ENCODE measurements at regions not wholly inside any gene's neighbourhood (a gene's known extent, or its start where the extent isn't known, plus 50 kb on each side); places are given as distances from the start of the nearest gene placed in this dataset.

DNA sequence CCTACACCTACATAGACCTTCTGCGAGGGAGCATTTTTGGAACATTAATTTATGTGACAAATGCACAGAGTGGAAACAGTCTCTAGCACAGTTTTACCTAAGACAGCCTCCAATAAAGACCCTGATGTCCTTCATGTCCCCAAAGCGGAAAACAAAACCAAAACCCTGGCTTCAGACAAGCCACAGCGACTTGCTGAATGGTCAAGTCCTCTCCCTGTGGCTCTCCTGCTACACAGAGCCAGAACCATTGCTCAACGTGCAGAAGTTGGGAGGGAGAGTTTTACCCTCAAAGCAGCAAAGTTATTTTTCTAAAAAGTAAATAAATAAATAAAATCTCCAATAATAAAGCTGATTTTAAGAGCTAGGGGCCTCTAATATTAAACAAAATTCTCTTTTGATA is 135.0 kb upstream of the TMEM132C start:
- TF ChIP-seq, protein P1, sequence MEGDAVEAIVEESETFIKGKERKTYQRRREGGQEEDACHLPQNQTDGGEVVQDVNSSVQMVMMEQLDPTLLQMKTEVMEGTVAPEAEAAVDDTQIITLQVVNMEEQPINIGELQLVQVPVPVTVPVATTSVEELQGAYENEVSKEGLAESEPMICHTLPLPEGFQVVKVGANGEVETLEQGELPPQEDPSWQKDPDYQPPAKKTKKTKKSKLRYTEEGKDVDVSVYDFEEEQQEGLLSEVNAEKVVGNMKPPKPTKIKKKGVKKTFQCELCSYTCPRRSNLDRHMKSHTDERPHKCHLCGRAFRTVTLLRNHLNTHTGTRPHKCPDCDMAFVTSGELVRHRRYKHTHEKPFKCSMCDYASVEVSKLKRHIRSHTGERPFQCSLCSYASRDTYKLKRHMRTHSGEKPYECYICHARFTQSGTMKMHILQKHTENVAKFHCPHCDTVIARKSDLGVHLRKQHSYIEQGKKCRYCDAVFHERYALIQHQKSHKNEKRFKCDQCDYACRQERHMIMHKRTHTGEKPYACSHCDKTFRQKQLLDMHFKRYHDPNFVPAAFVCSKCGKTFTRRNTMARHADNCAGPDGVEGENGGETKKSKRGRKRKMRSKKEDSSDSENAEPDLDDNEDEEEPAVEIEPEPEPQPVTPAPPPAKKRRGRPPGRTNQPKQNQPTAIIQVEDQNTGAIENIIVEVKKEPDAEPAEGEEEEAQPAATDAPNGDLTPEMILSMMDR (conservative IDR thresholded peaks at IDR 0.05 in 1 of 2, IDR thresholded peaks at IDR 0.05 in 1 of 2; ENCODE audit: extremely low read depth in 1 of 2, insufficient read depth in 1 of 2, low read depth in 1 of 2, low read length in 2 of 2), result no peak
- no peak for TF ChIP-seq EZH2 (IDR thresholded peaks at IDR 0.05; ENCODE audit: borderline replicate concordance, low read length)

Measured in mammary epithelial cell (primary cell).